ENCODE measurements at regions not wholly inside any gene's neighbourhood (a gene's known extent, or its start where the extent isn't known, plus 50 kb on each side); places are given as distances from the start of the nearest gene placed in this dataset.

GRCh38 chr17:71276079-71276478, 844.7 kb upstream of the SOX9 start:
- TF ChIP-seq POLR2A (IDR thresholded peaks at IDR 0.05; ENCODE audit: low read depth, low read length) (no peak), NFE2L2 (IDR thresholded peaks at IDR 0.05; ENCODE audit: low read depth, low read length) (no peak), CTCF (conservative IDR thresholded peaks at IDR 0.05; ENCODE audit: low read depth, low read length) (no peak), RFX5 (IDR thresholded peaks at IDR 0.05; ENCODE audit: low read depth, low read length) (no peak), ELK1 (IDR thresholded peaks at IDR 0.05; ENCODE audit: borderline replicate concordance, low read depth, low read length) (no peak), CEBPB (IDR thresholded peaks at IDR 0.05; ENCODE audit: low read depth, low read length) (no peak), USF2 (IDR thresholded peaks at IDR 0.05; ENCODE audit: low read depth, low read length) (no peak), SMC3 (IDR thresholded peaks at IDR 0.05; ENCODE audit: low read depth, low read length) (no peak), RAD21 (IDR thresholded peaks at IDR 0.05; ENCODE audit: low read length) (no peak), CHD1 (IDR thresholded peaks at IDR 0.05; ENCODE audit: low read depth, low read length) (no peak)

All from IMR-90 (cell line).